Adrenal gland (tissue), 9 donors: ENCODE measurements at regions not wholly inside any gene's neighbourhood (a gene's known extent, or its start where the extent isn't known, plus 50 kb on each side); places are given as distances from the start of the nearest gene placed in this dataset.
"Not testable (repeated sequence)": the region's sequence is repeated elsewhere in the genome, so short reads cannot be mapped to it uniquely, and the experiment has no call there.

ENCODE experiments used
- DNase-seq, 7 donors: peaks; one replicate each; pipeline ENCODE4 v3.0.0-alpha.2; 2019 to 2020
- H3K27ac ChIP-seq, 5 donors: fragments of 200-600 bp; sonication (generic) in 4 of 5; 1 replicate in 3 of 5; 2 replicates in 2 of 5; pipeline versions ENCODE4 v1.5.1 to v1.8.0; 2016 to 2020; ENCODE audit warnings: mild to moderate bottlenecking in 1 of 5
- H3K27me3 ChIP-seq: fragments of 200-600 bp; 2 replicates; pipeline ENCODE4 v1.8.0; 2021
- H3K36me3 ChIP-seq, 2 donors: fragments of 200-600 bp; replicated peaks in 1 of 2; 1 replicate in 1 of 2; 2 replicates in 1 of 2; pipeline versions ENCODE4 v1.5.1 to v1.8.0; 2018 to 2022
- H3K4me1 ChIP-seq, 2 donors: fragments of 200-600 bp; replicated peaks in 1 of 2; 1 replicate in 1 of 2; 2 replicates in 1 of 2; pipeline versions ENCODE4 v1.5.1 to v1.8.0; 2018 to 2021
- H3K4me3 ChIP-seq, 4 donors: fragments of 200-600 bp; sonication (generic) in 3 of 4; one replicate each; pipeline ENCODE4 v1.5.1; 2016 to 2018
- H3K9me3 ChIP-seq, 3 donors: fragments of 200-600 bp; sonication (generic) in 1 of 3; replicated peaks in 1 of 3; 1 replicate in 2 of 3; 2 replicates in 1 of 3; pipeline versions ENCODE4 v1.5.1 to v1.8.0; 2016 to 2021
- POLR2A ChIP-seq, 2 donors: fragments of 450-650 bp; IDR thresholded peaks; one replicate each; pipeline ENCODE4 v1.6.1; 2017; ENCODE audit warnings: antibody characterized with exemption in 2 of 2, mild to moderate bottlenecking in 2 of 2, moderate library complexity in 1 of 2
- WGBS, 4 donors: extraction: QIAGEN DNeasy Blood & Tissue Kit in 2 of 4; methylation state at CpG; one replicate each; pipeline versions ENCODE4 v1.1.5 to v1.1.7; 2013 to 2017; 5-methylcytosine and 5-hydroxymethylcytosine counted together
- intact Hi-C, 2 donors: fragments of 100-400 bp; cut with DNase I; formaldehyde crosslinking; loops; one replicate each; pipeline versions ENCODE4 v1.14.1 to v1.15.0; 2022 to 2023
- TF ChIP-seq, protein P1 (sequence below), 6 experiments: fragments of 450-650 bp in 4 of 6; fragments of 200-600 bp in 2 of 6; sonication (generic) in 1 of 6; IDR thresholded peaks; 1 replicate in 5 of 6; 2 replicates in 1 of 6; pipeline versions ENCODE4 v1.5.1 to v1.8.0; 2016 to 2021; ENCODE audit warnings: antibody characterized with exemption in 6 of 6, mild to moderate bottlenecking in 2 of 6, moderate library complexity in 1 of 6
- donor health status: healthy with polysubstance abuse.
- donor health status: Bipolar disorder and iron deficiency.
- donor health status: DM: yes; HTN: yes; CAD: no.
- donor health status: DM: no; HTN: no; CAD: no.
- donor health status: DM: no; HTN: no; CAD: no.

DNA sequence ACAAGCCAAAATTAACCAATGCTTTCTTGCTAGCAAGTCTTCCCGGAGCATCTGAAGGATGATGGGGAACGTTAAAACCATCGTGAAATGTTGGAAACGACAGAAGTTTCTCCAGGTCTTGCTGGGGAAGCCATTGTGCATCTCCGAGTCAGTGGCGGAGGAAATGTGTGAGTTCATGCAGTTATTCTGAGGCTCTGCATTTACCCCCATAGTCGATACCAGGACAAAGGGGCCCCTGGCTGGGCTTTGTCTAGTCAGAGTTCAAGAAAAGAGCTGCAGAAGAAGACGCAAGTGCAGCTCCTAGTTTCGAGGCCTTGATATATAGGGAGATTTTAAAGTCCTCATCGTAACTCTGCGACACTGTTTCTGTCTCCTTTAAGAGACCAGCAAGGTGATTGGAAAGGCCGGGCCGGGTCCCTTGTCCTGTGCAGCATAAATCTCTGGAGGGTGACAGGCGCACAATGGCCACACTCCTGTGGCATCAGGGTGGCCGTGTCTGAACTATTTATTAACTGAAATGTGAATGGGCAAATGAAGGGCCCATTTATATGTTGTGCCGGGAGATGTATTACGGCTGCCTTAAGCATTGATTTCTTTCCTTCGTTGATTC is 172.0 kb downstream of the TEX29 start:
- Histone ChIP-seq H3K27ac (no peak overlapping the region), H3K4me3 (no peak overlapping the region), H3K36me3 (no peaks in the 10 kb centered on the region), H3K4me1 (no peaks in the 10 kb centered on the region), H3K27me3 (no peaks in the 10 kb centered on the region), H3K9me3 (peaks cover 0 to 4% (median 0%) of the 10 kb centered on the region in 3 donors)
- DNase-seq, result no peak
- intact Hi-C loops, result no loop called here
- WGBS, 4 donors, result 64 to 77% (median 74%) methylated on average over 17 to 18 of the region's 18 CpGs
- TF ChIP-seq, protein P1, sequence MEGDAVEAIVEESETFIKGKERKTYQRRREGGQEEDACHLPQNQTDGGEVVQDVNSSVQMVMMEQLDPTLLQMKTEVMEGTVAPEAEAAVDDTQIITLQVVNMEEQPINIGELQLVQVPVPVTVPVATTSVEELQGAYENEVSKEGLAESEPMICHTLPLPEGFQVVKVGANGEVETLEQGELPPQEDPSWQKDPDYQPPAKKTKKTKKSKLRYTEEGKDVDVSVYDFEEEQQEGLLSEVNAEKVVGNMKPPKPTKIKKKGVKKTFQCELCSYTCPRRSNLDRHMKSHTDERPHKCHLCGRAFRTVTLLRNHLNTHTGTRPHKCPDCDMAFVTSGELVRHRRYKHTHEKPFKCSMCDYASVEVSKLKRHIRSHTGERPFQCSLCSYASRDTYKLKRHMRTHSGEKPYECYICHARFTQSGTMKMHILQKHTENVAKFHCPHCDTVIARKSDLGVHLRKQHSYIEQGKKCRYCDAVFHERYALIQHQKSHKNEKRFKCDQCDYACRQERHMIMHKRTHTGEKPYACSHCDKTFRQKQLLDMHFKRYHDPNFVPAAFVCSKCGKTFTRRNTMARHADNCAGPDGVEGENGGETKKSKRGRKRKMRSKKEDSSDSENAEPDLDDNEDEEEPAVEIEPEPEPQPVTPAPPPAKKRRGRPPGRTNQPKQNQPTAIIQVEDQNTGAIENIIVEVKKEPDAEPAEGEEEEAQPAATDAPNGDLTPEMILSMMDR (IDR thresholded peaks at IDR 0.05), result no peak
- no peak for TF ChIP-seq POLR2A (IDR thresholded peaks at IDR 0.05)

DNA sequence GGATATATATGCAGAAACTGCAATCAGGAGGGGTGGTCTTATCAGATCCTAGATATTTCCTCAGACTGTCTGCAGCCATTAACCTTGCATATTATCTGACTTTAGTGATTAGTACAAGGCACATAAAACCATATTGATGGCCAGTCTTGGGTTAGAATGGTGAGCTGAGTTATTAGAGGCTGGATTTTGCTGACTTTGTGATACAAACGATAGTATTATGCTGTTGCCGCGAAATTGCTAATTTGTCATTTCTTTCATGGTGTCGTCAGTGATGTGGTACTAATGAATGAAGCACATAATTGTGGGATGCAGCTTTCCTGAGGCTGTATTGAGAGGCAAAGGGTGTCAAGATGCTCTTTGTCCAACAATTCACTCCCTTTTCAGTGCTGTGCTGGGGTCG is 172.5 kb downstream of the TEX29 start:
- Histone ChIP-seq H3K9me3 (no peaks in the 10 kb centered on the region), H3K27ac (no peak overlapping the region), H3K4me1 (no peaks in the 10 kb centered on the region), H3K4me3 (no peak overlapping the region), H3K36me3 (no peaks in the 10 kb centered on the region), H3K27me3 (no peaks in the 10 kb centered on the region)
- WGBS, 4 donors, result 68 to 73% (median 72%) methylated on average over 5 of the region's 5 CpGs
- DNase-seq, result no peak
- intact Hi-C loops, result no loop called here
- no peak for TF ChIP-seq POLR2A (IDR thresholded peaks at IDR 0.05)
- TF ChIP-seq, protein P1 (IDR thresholded peaks at IDR 0.05), result no peak

DNA sequence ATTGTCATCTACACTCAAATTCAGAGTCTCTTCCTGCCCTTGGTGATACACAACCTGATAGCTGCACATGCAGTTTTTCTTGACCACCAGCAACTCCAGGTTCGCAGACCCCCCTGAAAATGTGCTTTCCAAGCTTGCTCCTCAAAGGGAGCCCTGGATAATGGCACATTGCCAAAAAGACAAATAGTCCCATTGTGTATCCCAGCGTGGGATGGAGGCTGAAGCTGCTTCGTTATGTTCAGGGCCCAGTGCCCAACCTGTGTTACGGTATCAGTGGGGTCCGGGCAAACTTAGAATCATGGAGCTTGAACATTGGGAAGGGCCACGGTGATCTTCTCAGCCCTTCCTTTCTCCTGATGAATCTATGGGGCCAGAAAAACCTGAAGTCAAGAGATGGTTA is 173.0 kb downstream of the TEX29 start:
- no peaks in the 10 kb centered on the region for H3K9me3 ChIP-seq
- intact Hi-C loops, result no loop called here
- no peak for TF ChIP-seq POLR2A (IDR thresholded peaks at IDR 0.05)
- TF ChIP-seq, protein P1 (IDR thresholded peaks at IDR 0.05), result no peak
- H3K4me1 ChIP-seq, result no peaks in the 10 kb centered on the region
- no peak overlapping the region for H3K27ac ChIP-seq
- H3K27me3 ChIP-seq, result no peaks in the 10 kb centered on the region
- no peak overlapping the region for H3K4me3 ChIP-seq
- H3K36me3 ChIP-seq, result no peaks in the 10 kb centered on the region
- DNase-seq, result no peak
- 64 to 85% (median 79%) methylated on average over 5 to 6 of the region's 6 CpGs for WGBS, 4 donors

DNA sequence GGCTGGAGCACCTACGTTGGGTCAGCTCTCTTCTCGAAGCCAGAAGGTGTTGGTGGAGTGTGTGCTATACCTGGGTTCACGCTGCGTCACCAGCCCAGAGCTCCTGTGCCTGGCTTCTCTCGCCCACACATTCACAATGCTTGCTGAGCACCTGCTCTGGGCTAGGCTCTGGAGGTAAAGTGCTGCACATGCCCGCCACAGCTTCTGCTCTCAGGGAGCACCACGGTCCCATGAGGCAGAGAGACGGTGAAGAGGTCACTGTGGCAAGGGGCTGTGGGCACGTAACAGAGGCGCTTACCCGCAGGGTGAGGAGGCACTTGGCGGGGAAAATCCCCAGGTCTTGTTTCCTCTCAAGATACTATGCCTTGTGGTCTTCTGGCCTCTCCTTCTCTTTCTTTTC is 174.2 kb downstream of the TEX29 start:
- Histone ChIP-seq H3K9me3 (no peaks in the 10 kb centered on the region), H3K27me3 (no peaks in the 10 kb centered on the region), H3K27ac (no peak overlapping the region), H3K4me1 (no peaks in the 10 kb centered on the region), H3K36me3 (no peaks in the 10 kb centered on the region), H3K4me3 (no peak overlapping the region)
- TF ChIP-seq, protein P1 (IDR thresholded peaks at IDR 0.05), result no peak
- no peak for TF ChIP-seq POLR2A (IDR thresholded peaks at IDR 0.05)
- DNase-seq, result no peak
- WGBS, 4 donors, result 77 to 90% (median 81%) methylated on average over 6 to 12 of the region's 12 CpGs
- intact Hi-C loops, result no loop called here

- intact Hi-C loops, H3K27ac ChIP-seq, H3K36me3 ChIP-seq, H3K4me1 ChIP-seq, H3K4me3 ChIP-seq, H3K27me3 ChIP-seq, H3K9me3 ChIP-seq: not testable (repeated sequence)
- 75 to 80% (median 76%) methylated on average over 9 to 16 of the region's 16 CpGs for WGBS, 4 donors
- peak in 1 of 7 donors; percentile 27 for DNase-seq
These were observed 181.4 kb downstream of the TEX29 start for GRCh38 chr13:111501596-111502535.
